Liver (tissue), 3 donors: ENCODE measurements at regions not wholly inside any gene's neighbourhood (a gene's known extent, or its start where the extent isn't known, plus 50 kb on each side); places are given as distances from the start of the nearest gene placed in this dataset.

Experiments
- EGR1 ChIP-seq, 2 donors: IDR thresholded peaks; 2 replicates each; pipeline ENCODE4 v1.6.1; 2016 to 2018; ENCODE audit warnings: antibody characterized with exemption in 2 of 2, low read depth in 2 of 2
- FOXA2 ChIP-seq: IDR thresholded peaks from 2 replicates; pipeline ENCODE4 v1.6.1; 2016; ENCODE audit warnings: antibody characterized with exemption
- GABPA ChIP-seq, 2 donors: IDR thresholded peaks in 1 of 2; conservative IDR thresholded peaks in 1 of 2; 2 replicates each; pipeline ENCODE4 v1.6.1; 2016; ENCODE audit warnings: antibody characterized with exemption in 2 of 2, mild to moderate bottlenecking in 1 of 2, moderate library complexity in 1 of 2
- JUND ChIP-seq, 2 donors: IDR thresholded peaks; 2 replicates each; pipeline ENCODE4 v1.6.1; 2016; ENCODE audit warnings: antibody characterized with exemption in 2 of 2
- NR2F2 ChIP-seq: IDR thresholded peaks from 2 replicates; pipeline ENCODE4 v1.6.1; 2016; ENCODE audit warnings: antibody characterized with exemption
- RAD21 ChIP-seq, 2 donors: IDR thresholded peaks; 2 replicates each; pipeline ENCODE4 v1.6.1; 2016; ENCODE audit warnings: antibody characterized with exemption in 2 of 2, mild to moderate bottlenecking in 2 of 2
- RXRA ChIP-seq, 2 donors: IDR thresholded peaks; 2 replicates each; pipeline ENCODE4 v1.6.1; 2017 to 2018; ENCODE audit warnings: antibody characterized with exemption in 2 of 2, mild to moderate bottlenecking in 1 of 2
- SP1 ChIP-seq: IDR thresholded peaks from 2 replicates; pipeline ENCODE4 v1.6.1; 2018; ENCODE audit warnings: antibody characterized with exemption, mild to moderate bottlenecking
- TAF1 ChIP-seq: conservative IDR thresholded peaks from 2 replicates; pipeline ENCODE4 v1.6.1; 2016; ENCODE audit warnings: antibody characterized with exemption, mild to moderate bottlenecking
- YY1 ChIP-seq: IDR thresholded peaks from 2 replicates; pipeline ENCODE4 v1.6.1; 2016; ENCODE audit warnings: antibody characterized with exemption, mild to moderate bottlenecking
- TF ChIP-seq, protein P1 (sequence below): fragments of 150-350 bp; IDR thresholded peaks from 2 replicates; pipeline ENCODE4 v1.5.1; 2017; ENCODE audit warnings: improper control_type of control experiment, low read depth, low read length; ENCODE audit not compliant: missing input control
- TF ChIP-seq, protein P2 (sequence below): IDR thresholded peaks from 2 replicates; pipeline ENCODE4 v1.6.1; 2016; ENCODE audit warnings: antibody characterized with exemption
- TF ChIP-seq, protein P3 (sequence below): IDR thresholded peaks from 2 replicates; pipeline ENCODE4 v1.6.1; 2016; ENCODE audit warnings: antibody characterized with exemption
- TF ChIP-seq, protein P4 (sequence below): IDR thresholded peaks from 2 replicates; pipeline ENCODE4 v1.6.1; 2016; ENCODE audit warnings: antibody characterized with exemption
- donor health status: healthy.
- donor health status: healthy.

DNA sequence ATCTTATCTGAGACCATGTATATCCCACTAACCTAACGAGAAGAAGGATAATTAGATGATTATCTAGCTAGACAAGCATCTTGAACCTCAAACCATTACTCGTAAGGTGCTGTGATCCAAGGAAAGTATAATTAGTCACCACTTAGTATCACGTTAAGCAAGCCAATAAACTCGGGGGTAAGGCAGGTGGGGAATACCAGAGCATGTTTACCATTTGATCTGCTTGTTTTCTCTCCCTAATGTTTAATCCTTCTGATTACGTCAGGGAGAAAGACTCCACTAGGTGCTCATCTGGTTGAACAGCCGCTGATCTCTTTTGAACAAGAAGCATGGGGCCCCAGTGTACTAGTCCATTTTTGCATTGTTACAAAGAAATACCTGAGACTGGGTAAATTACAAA is 69.9 kb upstream of the SLC1A1 start:
- TF ChIP-seq, protein P1, sequence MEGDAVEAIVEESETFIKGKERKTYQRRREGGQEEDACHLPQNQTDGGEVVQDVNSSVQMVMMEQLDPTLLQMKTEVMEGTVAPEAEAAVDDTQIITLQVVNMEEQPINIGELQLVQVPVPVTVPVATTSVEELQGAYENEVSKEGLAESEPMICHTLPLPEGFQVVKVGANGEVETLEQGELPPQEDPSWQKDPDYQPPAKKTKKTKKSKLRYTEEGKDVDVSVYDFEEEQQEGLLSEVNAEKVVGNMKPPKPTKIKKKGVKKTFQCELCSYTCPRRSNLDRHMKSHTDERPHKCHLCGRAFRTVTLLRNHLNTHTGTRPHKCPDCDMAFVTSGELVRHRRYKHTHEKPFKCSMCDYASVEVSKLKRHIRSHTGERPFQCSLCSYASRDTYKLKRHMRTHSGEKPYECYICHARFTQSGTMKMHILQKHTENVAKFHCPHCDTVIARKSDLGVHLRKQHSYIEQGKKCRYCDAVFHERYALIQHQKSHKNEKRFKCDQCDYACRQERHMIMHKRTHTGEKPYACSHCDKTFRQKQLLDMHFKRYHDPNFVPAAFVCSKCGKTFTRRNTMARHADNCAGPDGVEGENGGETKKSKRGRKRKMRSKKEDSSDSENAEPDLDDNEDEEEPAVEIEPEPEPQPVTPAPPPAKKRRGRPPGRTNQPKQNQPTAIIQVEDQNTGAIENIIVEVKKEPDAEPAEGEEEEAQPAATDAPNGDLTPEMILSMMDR, result no peak
- no peak for TF ChIP-seq RAD21 (IDR thresholded peaks at IDR 0.05)
- no peak for TF ChIP-seq SP1
- no peak for TF ChIP-seq JUND (IDR thresholded peaks at IDR 0.05)
- TF ChIP-seq GABPA (IDR thresholded peaks at IDR 0.05 in 1 of 2, conservative IDR thresholded peaks at IDR 0.05 in 1 of 2), result no peak
- no peak for TF ChIP-seq TAF1
- TF ChIP-seq NR2F2, result no peak
- no peak for TF ChIP-seq FOXA2
- no peak for TF ChIP-seq YY1
- no peak for TF ChIP-seq EGR1 (IDR thresholded peaks at IDR 0.05; ENCODE audit: low read depth in 2 of 2)
- peak in 1 of 2 donors; percentile 9 for TF ChIP-seq RXRA (IDR thresholded peaks at IDR 0.05)
- TF ChIP-seq, protein P2, sequence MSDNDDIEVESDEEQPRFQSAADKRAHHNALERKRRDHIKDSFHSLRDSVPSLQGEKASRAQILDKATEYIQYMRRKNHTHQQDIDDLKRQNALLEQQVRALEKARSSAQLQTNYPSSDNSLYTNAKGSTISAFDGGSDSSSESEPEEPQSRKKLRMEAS, result no peak
- TF ChIP-seq, protein P3, sequence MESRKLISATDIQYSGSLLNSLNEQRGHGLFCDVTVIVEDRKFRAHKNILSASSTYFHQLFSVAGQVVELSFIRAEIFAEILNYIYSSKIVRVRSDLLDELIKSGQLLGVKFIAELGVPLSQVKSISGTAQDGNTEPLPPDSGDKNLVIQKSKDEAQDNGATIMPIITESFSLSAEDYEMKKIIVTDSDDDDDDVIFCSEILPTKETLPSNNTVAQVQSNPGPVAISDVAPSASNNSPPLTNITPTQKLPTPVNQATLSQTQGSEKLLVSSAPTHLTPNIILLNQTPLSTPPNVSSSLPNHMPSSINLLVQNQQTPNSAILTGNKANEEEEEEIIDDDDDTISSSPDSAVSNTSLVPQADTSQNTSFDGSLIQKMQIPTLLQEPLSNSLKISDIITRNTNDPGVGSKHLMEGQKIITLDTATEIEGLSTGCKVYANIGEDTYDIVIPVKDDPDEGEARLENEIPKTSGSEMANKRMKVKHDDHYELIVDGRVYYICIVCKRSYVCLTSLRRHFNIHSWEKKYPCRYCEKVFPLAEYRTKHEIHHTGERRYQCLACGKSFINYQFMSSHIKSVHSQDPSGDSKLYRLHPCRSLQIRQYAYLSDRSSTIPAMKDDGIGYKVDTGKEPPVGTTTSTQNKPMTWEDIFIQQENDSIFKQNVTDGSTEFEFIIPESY, result no peak
- TF ChIP-seq, protein P4, sequence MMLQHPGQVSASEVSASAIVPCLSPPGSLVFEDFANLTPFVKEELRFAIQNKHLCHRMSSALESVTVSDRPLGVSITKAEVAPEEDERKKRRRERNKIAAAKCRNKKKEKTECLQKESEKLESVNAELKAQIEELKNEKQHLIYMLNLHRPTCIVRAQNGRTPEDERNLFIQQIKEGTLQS, result no peak
